NCI-H2107 (cell line): ENCODE measurements at regions not wholly inside any gene's neighbourhood (a gene's known extent, or its start where the extent isn't known, plus 50 kb on each side); places are given as distances from the start of the nearest gene placed in this dataset.
"Not testable (repeated sequence)": the region's sequence is repeated elsewhere in the genome, so short reads cannot be mapped to it uniquely, and the experiment has no call there.

ENCODE experiments used
- DNase-seq: peaks from one replicate; lab custom pipeline; 2025; lab: John Stamatoyannopoulos, UW

DNA sequence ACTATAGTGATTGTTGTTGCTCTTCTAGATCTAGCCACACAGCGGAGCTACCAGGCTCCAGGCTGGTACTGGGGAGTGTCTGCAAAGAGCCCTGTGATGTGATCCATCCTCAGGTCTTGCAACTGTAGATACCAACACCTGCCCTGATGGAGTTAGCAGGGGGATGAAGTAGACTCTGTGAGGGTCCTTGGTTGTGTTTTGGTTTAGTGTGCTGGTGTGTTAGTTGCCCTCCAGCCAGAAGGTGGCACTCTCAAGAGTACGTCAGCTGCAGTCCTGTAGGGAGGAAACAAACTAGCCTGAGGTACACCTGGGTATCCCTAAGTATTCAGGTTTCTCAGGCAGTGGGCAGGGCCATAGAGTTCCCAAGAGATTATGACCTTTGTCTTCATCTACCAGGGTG is 81.2 kb upstream of the TMPRSS2 start:
- no peak for DNase-seq

DNA sequence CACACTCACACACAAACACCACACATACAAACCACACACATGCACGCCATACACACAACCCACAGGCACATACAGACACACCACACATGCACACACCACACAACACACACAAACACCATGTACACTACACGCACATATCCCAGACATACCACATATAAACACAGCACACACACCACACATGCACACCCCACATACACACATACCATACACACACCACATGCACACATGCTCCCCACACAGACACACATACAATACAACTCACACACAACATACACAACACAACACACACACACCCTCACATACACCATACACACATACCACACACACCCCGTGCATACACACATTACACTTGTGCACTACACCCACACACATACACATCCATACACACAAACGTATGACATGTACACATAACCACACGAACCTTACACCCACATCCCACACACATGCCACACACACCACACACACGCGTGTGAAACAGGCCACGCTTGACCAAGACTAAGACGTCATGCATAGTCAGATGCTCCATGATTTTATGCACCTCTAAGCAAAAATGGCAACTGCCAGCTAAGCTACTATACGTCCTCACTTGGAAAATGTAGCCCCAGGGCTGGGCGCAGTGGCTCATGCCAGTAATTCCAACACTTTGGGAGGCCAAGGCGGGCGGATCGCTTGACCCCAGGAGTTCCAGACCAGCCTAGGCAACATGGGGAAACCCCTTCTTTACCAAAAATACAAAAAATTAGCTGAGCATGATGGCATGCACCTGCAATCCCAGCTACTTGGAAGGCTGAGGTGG is 77.4 kb upstream of the TMPRSS2 start:
- no peak for DNase-seq

DNA sequence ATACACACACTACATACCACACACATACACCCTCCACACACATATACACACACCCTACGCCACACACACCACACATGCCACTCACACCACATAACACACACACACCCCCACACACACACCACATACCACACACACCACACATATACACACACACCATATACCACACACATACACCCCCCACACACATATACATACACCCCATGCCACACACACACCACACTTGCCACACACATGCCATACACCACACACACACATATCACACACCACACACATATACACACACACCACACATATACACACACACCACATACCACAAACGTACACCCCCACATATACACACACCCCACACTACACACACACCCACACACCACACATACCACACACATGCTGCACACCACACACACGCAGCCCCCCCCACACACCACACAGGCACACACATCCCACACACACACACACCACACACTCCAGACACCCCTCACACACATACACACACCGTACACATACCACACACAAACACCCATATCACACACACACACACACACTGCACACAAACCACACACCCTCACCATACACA is 76.7 kb upstream of the TMPRSS2 start:
- DNase-seq, result no peak

DNA sequence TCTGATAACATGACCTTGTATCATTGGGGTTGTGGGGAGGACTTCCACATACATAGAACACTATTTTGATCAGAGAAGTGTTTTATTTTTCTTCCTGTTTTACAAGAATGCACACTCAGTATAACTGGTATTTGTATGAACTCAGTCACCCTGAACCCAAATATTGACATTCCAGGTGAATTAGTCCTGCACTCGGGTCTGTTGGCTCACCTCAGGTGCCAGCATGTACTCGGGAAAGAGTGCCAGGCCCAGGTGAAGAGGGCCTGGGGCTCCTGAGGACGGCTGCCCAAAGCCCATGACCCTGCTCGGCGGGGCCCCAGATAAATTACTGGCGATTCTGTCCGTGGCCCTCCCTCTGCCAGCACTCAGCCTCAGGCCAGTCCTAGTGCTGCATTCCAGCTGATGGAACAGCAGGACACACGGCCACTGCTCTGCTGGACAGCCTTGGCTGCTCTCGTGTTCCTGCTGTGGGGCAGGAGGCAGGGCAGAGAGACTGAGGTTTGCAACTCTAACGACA is 75.4 kb upstream of the TMPRSS2 start:
- no peak for DNase-seq

DNA sequence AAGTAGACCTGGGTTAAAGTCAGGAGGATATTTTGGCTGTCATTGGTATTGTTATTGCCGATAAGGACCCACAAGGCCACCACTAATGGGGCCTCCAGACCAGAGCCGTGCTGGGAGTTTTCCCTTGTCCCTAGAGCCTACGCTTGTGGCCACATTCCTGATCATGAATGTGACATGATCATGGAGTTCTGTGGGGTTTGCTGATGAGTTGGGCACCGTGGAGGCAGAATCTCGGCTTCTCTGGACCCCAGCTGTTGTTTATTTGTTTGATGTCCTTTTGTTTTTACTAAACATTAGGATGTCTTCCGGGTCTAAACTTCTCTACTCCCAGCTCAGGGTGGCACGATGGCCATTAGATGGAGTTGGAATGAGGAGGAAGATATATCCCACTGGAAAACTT is 74.9 kb upstream of the TMPRSS2 start:
- no peak for DNase-seq

DNA sequence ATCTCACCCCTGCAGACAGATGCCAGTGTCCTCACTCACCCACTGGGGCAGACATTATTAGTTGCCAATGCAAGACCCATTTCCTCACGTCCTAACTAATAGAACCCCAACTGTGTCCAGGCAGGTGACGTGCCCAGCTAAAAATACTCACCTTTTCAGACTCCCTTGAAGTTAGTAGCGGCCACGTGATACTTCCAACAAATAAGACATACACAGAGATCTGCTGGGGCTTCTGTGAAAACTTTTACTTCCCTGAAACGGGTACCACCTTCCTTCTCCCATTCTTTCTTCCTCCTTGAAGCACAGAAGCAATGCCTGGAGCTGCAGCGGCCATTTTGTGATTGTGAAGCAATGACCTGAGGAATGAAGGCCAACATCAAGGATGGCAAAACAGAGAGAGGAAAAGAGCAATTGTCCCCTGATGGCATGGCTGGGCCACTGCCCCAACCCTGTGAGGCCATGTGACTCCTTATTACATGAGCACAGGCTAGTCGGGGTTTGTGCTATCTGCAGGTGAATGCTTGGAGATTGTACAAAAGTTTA is 74.4 kb upstream of the TMPRSS2 start:
- no peak for DNase-seq

DNA sequence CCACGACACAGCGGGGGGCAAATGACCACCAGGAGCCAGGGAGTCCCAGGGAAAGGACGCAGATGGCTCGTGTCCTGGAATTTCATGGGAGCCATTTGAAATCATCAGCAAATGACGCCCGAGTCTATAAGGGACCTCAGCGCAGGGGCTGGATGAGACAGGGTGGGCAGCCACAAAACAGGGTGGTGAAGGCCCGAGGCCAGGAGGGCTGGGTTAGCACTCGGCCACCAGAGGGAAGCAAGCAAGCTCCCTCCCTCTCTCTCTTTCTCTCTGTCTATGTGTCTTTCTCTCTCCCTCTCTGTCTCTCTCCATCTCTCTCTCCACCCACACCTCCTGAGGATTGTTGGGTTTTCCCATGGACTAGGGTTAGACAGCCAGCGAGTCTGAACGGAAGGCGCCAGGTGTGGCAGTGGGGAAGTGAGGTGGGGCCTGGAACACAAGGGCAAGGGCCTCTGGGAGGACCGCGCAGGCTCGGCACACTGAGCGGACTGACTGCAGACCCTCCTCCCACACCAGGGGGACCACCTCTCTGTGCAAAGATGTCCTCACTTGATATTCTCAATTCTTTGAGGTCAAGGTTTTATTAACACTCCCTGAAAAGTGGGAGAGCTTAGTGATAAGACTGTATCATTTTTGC is 73.8 kb upstream of the TMPRSS2 start:
- DNase-seq, result no peak

DNA sequence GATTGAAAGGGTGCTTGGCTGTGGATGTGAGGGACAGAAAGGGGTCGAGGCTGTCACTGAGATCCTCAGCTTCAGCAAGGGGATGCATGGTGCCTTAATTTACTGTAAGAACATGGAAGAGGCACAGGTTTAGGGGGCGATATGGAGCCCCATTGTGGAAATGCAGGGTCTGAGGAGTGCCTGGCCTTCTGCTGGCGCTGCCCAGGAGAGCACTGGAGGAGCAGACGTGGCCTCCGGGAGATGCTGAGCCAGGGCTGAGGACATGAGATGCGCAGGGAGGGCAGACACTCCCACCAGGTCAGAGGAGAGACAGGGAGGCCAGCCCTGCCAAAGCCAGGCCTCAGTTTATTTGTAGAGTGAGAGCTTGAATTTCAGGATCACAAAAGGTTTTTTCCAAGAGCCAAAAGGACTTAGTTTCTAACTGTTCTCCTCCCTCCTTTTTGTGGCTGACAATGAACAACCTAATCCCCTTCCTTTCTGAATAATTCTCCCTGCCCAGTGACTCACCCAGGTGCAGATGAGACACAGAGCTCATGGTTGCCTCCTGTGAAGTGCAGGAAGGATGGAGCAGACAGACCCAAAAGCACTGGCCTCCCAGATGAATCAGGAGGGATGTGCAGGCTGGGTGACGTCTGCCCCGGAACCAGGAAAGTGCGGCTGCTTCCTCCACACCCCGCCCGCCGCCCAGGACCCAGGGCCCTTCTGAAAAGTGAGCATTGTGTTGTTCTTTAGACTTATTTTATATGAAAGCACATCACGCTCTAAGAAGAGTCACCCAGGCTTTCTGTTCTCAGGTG is 73.0 kb upstream of the TMPRSS2 start:
- DNase-seq, result no peak

DNA sequence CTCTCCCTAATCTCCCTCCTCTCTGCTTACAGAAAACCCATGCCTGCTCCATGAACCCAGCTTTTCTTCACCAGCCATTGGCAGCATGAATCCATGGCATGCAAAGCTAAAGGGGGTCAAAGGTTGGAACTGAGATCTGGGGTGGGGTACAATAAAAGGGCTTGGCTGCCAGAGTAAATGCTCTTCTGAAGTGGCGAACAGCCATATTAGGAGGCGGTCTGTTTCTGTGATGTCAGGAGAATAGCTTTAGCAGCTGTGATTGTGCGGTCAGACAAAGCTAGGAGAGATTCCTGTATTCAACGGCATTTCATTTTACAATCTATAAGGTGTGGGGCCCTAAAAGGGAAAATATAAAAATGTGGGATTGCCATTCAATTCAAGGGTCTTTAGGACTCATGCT is 71.7 kb upstream of the TMPRSS2 start:
- no peak for DNase-seq

DNA sequence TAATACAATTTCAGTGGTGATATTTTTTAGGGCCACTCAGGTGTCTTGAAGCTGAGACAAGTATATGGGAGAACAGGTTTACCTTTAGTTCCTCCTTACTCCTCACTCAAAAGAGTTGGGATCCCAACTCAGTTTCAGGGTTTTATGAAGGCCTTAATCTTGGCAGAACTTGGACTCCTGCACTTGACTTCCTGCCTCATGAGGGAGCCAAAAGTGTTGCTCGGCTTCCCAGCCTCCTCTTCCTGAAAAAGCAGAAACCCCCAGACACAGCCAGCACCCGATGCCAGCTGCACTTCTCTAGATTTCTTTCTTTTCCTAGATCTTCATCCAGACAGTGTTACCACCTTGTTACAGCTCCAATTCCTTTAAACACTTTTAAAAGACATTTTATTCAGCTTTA is 70.8 kb upstream of the TMPRSS2 start:
- DNase-seq, result no peak

DNA sequence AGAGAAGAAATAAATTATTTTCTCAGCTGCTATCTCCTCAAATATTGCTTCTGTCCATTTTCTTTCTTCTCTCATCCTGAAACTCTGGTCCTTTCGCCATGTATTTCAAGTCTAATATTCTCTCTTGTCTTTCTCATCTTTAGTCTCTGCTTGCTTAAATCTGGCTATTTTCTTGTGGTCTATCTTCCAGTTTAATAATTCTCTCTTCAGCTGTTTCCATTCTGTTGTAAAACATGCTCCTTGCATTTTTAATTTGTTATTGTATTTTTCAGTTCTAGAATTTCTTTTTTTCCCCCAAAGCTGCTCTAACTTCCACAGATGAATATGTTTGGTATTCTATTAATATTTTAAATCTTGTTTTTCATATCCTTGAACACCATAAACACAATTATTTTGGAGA is 70.1 kb upstream of the TMPRSS2 start:
- no peak for DNase-seq

DNA sequence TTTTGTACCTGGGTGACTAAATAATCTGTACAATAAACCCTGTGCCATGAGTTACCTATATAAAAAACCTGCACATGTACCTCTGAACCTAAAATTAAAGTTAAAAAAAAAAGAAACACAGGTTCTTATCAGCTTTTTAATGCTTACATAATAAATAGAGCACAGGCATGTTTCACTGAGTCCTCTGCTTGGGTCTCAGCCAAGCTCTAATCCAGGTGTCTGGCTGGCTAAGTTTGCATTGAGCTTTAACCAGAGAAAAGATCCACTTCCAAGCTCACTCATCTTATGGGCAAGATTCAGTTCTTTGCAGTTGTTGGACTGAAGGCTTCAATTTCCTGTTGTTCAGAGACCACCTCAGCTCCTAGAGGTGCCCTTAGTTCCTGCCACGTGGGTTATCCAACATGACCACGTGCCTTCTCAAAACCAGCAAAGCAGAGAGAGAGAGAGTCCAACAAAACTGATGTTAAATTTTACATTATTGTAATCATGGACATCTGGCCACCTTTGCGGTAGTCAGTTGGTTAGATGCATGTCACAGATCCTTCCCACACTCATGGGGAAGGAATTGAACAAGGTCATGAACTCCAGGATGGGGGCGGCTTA is 68.2 kb upstream of the TMPRSS2 start:
- no peak for DNase-seq

DNA sequence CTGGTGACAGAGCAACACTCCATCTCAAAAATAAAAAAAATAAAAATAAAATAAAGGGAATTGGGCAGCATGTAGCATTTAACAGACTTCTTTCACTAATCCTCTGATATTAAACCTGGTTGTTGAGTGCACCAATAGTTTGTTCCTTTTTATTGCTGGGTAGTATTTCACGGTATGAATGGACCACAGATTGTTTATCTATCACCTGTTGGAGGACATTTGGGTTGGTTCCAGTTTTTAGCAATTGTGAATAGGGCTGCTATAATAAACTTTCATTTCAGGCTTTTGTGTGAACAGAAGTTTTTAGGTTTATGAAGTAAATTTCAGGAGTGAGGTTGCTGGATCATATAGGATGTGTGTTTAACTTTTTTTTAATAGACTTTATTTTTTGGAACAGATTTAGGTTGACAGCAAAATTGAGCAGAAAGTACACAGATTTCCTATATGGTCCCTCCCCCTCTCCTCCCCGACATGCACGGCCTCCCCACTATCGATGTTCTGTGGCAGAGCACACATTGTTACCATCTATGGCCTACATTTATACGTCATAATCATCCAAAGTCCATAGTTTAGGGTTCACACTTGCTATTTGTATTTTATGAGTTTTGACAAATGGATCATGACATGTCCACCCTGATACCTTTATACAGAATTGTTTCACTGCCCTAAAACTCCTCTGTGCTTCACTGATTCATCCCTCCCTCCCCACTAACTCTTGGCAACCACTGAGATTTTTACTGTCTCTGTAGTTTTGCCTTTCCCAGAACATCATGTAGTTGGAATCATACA is 66.1 kb upstream of the TMPRSS2 start:
- DNase-seq, result no peak

DNA sequence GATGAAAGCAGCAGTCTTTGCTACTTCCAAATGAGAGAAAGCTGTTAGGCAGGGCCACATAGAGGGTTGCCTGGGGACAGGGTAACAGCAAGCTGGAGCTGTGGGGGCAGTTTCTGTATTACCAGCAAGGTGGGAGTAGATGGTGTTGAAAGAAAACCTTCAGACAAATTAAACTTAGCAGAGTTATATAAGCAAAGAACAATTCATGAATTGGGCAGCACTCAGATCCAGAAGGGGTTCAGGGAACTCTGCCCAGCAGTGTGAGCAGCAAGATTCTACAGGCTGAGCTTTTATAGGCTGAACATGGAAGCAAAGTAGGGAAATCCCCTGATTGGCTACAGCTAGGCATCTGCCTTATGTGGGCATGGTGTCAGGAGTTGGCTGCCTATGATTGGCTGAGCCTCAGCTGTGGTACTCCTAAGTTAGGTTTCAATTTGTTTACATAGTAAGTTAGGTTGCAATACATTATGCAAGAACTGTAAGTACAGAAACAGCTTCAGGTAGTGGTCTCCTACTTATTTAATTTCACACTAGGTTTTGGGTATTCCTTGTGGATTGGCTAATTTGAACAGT is 64.1 kb upstream of the TMPRSS2 start:
- DNase-seq, result no peak

DNA sequence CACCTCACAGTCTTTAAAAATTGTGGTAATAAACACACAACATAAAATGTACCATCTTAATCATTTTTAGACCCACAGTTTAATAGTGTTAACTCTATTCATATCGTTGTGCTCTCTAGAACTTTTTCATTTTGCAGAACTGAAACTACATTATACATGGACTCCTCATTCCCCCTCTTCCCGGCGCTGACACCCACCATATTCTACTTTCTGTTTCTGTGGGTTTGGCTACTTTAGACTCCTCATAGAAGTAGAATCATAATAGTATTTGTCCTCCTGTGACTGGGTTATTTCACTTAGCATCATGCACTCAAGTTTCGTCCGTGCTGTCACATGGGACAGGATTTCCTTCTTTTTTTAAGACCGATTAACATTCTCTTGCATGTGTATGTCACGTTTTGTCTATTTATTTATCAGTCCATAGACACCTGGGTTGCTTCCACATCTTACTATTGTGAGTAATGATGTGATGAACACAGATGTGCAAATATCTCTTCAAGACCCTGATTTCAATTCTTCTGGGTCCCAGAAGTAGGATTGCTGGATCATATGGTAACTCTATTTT is 62.9 kb upstream of the TMPRSS2 start:
- DNase-seq, result no peak

DNA sequence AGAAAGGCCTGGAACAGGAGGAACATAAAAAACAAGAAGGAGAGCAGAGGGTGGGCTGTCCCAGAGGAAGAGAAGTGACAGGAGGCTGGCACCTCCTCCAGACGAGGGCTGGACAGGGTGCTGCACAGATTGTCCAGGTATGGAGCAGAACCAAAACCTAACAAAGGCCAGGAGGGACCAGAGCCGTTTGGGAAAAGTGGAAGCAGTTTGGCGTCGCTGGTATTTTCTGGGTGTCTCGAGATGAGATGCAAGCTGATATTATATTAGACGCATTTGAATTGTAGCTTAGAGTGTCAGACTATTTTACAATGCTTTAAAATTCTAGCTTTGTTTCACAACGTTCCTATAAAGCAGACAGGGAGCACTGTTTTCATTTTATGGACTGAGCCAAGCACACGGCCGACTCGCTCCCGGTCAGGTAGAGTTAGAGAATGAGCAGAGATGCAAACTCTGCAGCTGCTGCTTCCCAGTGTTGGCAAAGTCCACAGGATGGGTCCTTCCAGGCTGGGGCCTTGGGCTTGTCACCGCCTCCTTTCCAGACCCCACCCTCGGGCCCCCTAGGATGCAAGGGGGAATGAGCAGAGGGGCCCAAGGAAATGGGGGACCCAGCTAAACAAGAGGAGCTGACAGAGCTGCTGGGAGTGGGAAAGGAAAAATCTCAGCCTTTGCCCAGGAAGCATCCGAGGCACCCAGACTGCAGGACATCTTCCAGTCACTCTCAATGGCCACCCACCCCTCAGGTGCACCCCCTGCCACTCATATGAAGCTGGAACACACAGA is 60.8 kb upstream of the TMPRSS2 start:
- DNase-seq, result no peak

DNA sequence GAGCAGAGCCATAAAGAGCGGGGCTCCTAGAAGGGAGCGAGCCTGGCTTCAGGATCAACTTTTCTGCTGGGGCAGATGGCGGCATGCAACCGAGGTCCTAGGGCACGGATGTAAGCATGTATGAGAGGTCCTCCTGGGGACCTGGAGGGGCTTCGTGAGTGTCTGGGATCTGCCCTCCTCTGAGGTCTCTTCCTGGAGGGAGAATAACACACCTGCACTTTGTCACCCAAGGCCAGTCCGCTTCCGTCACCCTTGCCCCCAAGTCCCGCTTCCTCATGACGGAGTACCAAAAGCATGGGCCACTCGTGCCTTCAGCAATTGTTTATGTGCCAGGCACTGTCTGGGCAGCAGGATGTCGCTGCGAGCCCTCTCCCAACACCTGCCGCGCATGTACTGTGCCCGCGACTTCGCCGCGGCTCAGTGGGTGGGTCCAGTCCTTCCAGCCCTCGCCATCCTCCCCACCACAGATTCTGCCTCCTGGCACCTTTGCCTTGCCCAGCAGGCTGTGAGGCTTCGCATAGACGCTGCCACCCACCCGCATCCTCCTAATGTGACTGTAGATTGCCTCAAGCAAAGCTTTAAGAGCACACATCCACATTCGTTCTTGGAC is 60.0 kb upstream of the TMPRSS2 start:
- no peak for DNase-seq

DNA sequence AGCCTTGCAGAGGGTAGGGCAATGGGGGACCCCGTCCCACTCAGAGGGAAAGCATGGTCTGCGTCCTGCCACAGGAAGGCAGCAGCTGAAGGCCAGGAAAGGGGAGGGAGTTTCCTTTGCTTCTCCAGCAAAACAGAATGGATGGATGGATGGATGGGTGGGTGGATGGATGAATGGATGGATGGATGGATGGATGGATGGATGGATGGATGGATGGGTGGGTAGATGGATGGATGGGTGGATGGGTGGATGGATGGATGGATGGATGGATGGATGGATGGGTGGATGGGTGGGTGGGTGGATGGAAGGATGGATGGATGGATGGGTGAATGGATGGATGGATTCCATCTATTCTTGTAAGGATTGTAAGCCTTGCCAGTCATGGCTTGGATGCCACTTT is 59.3 kb upstream of the TMPRSS2 start:
- DNase-seq, result not testable (repeated sequence)

DNA sequence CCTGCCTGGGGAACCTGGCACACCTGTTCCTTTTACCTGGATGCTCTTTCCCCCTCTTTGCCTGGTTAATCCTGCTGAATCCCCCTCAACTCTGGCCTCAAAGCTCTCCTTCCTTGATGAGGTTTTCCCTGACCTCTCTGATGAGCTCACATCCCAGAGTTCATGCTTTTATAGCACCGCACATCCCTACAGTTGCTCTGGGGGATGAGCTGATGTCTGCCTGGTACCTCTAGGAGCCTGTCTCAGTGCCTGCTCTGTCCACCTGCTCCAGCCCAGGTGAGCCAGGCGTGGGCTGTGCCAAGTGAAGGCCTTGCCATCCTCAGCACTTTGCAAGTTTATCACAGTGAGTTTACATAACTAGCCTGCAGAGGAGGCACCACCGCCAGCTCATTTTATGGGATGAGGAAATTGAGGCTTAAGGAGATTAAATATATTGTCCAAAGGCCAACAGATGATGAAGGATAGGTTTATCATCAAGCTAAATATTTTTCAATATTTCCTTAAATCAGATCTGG is 58.6 kb upstream of the TMPRSS2 start:
- no peak for DNase-seq
